ENCODE measurements at regions not wholly inside any gene's neighbourhood (a gene's known extent, or its start where the extent isn't known, plus 50 kb on each side); places are given as distances from the start of the nearest gene placed in this dataset.

DNA sequence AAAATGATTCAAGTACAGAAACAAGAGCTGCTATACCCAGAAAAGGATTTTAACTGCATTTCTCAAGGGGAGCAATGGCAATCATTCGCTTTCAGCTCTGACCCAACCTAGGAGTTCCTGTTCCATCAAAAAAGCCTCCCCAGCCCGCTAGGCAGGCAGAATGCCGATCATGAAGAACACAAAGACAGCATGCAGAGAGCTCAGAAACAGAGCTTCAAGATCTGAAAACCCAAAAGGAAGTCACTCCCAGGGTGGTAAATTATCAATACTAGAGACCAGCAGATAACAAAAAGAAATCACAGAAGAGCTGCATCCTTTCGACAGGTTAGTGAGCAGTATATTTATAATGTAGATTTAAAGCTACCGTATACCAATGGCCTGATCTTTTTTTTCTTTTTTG lies 84.8 kb upstream of the CRIM1 start:
- Histone ChIP-seq H3K4me3 (ENCODE audit: low read depth, low read length, poor library complexity, severe bottlenecking) (no peak overlapping the region), H3K9me3 (ENCODE audit: low read length) (no peaks in the 10 kb centered on the region), H3K27ac (ENCODE audit: low read depth, low read length, poor library complexity, severe bottlenecking) (no peak overlapping the region), H2AFZ (ENCODE audit: low read length) (no peak overlapping the region), H3K36me3 (ENCODE audit: insufficient read depth, low read length) (no peaks in the 10 kb centered on the region), H3K4me1 (ENCODE audit: insufficient read depth, low read length, poor library complexity, severe bottlenecking) (no peaks in the 10 kb centered on the region), H3K4me2 (ENCODE audit: low read length) (no peak overlapping the region), H3K79me2 (ENCODE audit: insufficient read depth, low read depth, low read length) (no peaks in the 10 kb centered on the region), H4K20me1 (ENCODE audit: insufficient read depth, low read length) (no peaks in the 10 kb centered on the region), H3K9me2 (ENCODE audit: insufficient read depth, low read length) (no peaks in the 10 kb centered on the region)
- ChIA-PET CTCF (ENCODE audit: unreplicated experiment) (no interaction called here), POLR2A (no interaction called here)
- intact Hi-C loops (cut with micrococcal nuclease; ENCODE audit: unreplicated experiment) = no loop called here
- TF ChIP-seq, protein P1, sequence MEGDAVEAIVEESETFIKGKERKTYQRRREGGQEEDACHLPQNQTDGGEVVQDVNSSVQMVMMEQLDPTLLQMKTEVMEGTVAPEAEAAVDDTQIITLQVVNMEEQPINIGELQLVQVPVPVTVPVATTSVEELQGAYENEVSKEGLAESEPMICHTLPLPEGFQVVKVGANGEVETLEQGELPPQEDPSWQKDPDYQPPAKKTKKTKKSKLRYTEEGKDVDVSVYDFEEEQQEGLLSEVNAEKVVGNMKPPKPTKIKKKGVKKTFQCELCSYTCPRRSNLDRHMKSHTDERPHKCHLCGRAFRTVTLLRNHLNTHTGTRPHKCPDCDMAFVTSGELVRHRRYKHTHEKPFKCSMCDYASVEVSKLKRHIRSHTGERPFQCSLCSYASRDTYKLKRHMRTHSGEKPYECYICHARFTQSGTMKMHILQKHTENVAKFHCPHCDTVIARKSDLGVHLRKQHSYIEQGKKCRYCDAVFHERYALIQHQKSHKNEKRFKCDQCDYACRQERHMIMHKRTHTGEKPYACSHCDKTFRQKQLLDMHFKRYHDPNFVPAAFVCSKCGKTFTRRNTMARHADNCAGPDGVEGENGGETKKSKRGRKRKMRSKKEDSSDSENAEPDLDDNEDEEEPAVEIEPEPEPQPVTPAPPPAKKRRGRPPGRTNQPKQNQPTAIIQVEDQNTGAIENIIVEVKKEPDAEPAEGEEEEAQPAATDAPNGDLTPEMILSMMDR (conservative IDR thresholded peaks at IDR 0.05; ENCODE audit: low read length) = no peak
- no peak for TF ChIP-seq EZH2phosphoT487 (IDR thresholded peaks at IDR 0.05; ENCODE audit: borderline replicate concordance, low read depth, low read length)
- no TSS peak for BruUV-seq (replicated peaks)
- DNase-seq (ENCODE audit: low spot score) = no peak

DNA sequence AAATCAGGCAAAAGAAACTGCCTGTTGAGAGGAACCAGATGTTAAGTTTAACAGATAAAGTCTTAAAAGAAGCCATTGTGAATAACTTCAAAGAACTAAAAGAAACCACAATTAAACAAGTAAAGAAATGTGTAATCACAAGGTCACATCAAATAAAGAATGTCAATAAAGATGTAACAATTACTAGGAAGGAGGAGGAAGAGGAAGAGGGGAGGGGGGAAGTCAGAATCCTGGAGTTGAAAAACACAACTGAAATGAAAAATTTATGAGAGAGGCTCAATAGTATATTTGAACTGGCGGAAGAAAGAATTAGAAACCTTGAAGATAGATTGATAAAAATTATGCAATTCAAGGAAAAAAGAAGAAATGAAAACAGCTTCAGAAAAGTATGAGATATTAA lies 88.4 kb upstream of the CRIM1 start:
- no peak overlapping the region for H3K4me2 ChIP-seq (ENCODE audit: low read length)
- intact Hi-C loops (cut with micrococcal nuclease; ENCODE audit: unreplicated experiment) = no loop called here
- H2AFZ ChIP-seq (ENCODE audit: low read length) = no peak overlapping the region
- no peak overlapping the region for H3K27ac ChIP-seq (ENCODE audit: low read depth, low read length, poor library complexity, severe bottlenecking)
- no peaks in the 10 kb centered on the region for H3K79me2 ChIP-seq (ENCODE audit: insufficient read depth, low read depth, low read length)
- ChIA-PET CTCF (ENCODE audit: unreplicated experiment) (no interaction called here), POLR2A (no interaction called here)
- no peaks in the 10 kb centered on the region for H3K9me2 ChIP-seq (ENCODE audit: insufficient read depth, low read length)
- TF ChIP-seq, protein P1 (conservative IDR thresholded peaks at IDR 0.05; ENCODE audit: low read length) = no peak
- TF ChIP-seq EZH2phosphoT487 (IDR thresholded peaks at IDR 0.05; ENCODE audit: borderline replicate concordance, low read depth, low read length) = no peak
- no peak overlapping the region for H3K4me3 ChIP-seq (ENCODE audit: low read depth, low read length, poor library complexity, severe bottlenecking)
- no peaks in the 10 kb centered on the region for H3K9me3 ChIP-seq (ENCODE audit: low read length)
- no peaks in the 10 kb centered on the region for H3K36me3 ChIP-seq (ENCODE audit: insufficient read depth, low read length)
- BruUV-seq (replicated peaks) = no TSS peak
- H3K4me1 ChIP-seq (ENCODE audit: insufficient read depth, low read length, poor library complexity, severe bottlenecking) = no peaks in the 10 kb centered on the region
- no peaks in the 10 kb centered on the region for H4K20me1 ChIP-seq (ENCODE audit: insufficient read depth, low read length)
- DNase-seq (ENCODE audit: low spot score) = no peak

DNA sequence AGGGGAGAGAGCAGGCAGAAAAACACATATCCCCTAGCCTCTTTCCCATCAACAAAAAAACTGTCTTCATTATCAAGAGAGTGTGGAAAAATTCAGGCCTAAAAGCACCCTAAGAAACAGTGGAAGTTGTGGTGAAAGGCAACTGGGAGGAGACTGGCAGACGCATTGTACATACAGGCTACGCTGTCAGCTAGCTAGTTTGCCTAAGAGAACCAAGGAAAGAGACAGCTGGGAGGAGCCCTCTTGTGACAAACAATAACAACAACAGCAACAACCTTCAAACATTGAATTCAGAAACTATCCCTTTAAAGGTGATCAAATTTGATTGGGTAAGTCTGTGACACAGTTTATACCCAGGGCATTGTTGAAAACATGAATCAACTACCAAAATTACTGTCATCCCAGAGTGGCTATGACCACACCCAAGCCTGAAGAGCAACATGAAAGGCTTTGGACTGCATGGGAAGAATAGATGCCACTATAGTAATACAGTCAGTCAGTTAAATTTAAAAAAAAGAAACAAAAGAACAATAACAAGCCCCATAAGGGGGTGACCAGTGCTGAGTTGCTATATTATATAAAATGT lies 88.9 kb upstream of the CRIM1 start:
- Histone ChIP-seq H3K27ac (ENCODE audit: low read depth, low read length, poor library complexity, severe bottlenecking) (no peak overlapping the region), H4K20me1 (ENCODE audit: insufficient read depth, low read length) (no peaks in the 10 kb centered on the region), H3K9me3 (ENCODE audit: low read length) (no peaks in the 10 kb centered on the region), H3K9me2 (ENCODE audit: insufficient read depth, low read length) (no peaks in the 10 kb centered on the region), H3K4me1 (ENCODE audit: insufficient read depth, low read length, poor library complexity, severe bottlenecking) (no peaks in the 10 kb centered on the region), H3K79me2 (ENCODE audit: insufficient read depth, low read depth, low read length) (no peaks in the 10 kb centered on the region), H3K4me3 (ENCODE audit: low read depth, low read length, poor library complexity, severe bottlenecking) (no peak overlapping the region), H3K36me3 (ENCODE audit: insufficient read depth, low read length) (no peaks in the 10 kb centered on the region), H2AFZ (ENCODE audit: low read length) (no peak overlapping the region), H3K4me2 (ENCODE audit: low read length) (no peak overlapping the region)
- intact Hi-C loops (cut with micrococcal nuclease; ENCODE audit: unreplicated experiment) = no loop called here
- ChIA-PET CTCF (ENCODE audit: unreplicated experiment) (no interaction called here), POLR2A (no interaction called here)
- TF ChIP-seq, protein P1 (conservative IDR thresholded peaks at IDR 0.05; ENCODE audit: low read length) = no peak
- TF ChIP-seq EZH2phosphoT487 (IDR thresholded peaks at IDR 0.05; ENCODE audit: borderline replicate concordance, low read depth, low read length) = no peak
- no peak for DNase-seq (ENCODE audit: low spot score)
- BruUV-seq (replicated peaks) = no TSS peak

Measured in OCI-LY7 (cell line).